Hepatocyte (in vitro differentiated cells): ENCODE measurements at regions not wholly inside any gene's neighbourhood (a gene's known extent, or its start where the extent isn't known, plus 50 kb on each side); places are given as distances from the start of the nearest gene placed in this dataset.

Source experiments
- CTCF ChIP-seq: fragments of 200-600 bp; sonication (generic); IDR thresholded peaks from 2 replicates; pipeline ENCODE4 v1.5.1; 2016; ENCODE audit warnings: antibody characterized with exemption, mild to moderate bottlenecking; ENCODE audit not compliant: poor library complexity
- EZH2 ChIP-seq: fragments of 200-600 bp; sonication (generic); IDR thresholded peaks from 2 replicates; pipeline ENCODE4 v1.6.1; 2016; ENCODE audit warnings: antibody characterized with exemption, mild to moderate bottlenecking, borderline replicate concordance

GRCh38 chr2:184528119-184528518 lies 70.2 kb upstream of the ZNF804A start:
- TF ChIP-seq EZH2 (no peak), CTCF (no peak)
